GM10266 (cell line): ENCODE measurements at regions not wholly inside any gene's neighbourhood (a gene's known extent, or its start where the extent isn't known, plus 50 kb on each side); places are given as distances from the start of the nearest gene placed in this dataset.

ENCODE experiments used
- DNase-seq: peaks from one replicate; pipeline ENCODE4 v3.0.0; 2012; ENCODE audit errors: extremely low spot score
- TF ChIP-seq, protein P1 (sequence below): IDR thresholded peaks from 2 replicates; pipeline ENCODE4 v1.5.1; 2012; ENCODE audit warnings: mild to moderate bottlenecking, low read depth; ENCODE audit not compliant: control insufficient read depth, insufficient read depth; ENCODE audit errors: missing control alignments

- DNase-seq: no peak
- TF ChIP-seq, protein P1, sequence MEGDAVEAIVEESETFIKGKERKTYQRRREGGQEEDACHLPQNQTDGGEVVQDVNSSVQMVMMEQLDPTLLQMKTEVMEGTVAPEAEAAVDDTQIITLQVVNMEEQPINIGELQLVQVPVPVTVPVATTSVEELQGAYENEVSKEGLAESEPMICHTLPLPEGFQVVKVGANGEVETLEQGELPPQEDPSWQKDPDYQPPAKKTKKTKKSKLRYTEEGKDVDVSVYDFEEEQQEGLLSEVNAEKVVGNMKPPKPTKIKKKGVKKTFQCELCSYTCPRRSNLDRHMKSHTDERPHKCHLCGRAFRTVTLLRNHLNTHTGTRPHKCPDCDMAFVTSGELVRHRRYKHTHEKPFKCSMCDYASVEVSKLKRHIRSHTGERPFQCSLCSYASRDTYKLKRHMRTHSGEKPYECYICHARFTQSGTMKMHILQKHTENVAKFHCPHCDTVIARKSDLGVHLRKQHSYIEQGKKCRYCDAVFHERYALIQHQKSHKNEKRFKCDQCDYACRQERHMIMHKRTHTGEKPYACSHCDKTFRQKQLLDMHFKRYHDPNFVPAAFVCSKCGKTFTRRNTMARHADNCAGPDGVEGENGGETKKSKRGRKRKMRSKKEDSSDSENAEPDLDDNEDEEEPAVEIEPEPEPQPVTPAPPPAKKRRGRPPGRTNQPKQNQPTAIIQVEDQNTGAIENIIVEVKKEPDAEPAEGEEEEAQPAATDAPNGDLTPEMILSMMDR: no peak
Measured at GRCh38 chr13:58876473-58876872, 1244.9 kb downstream of the PCDH17 start.

- no peak for DNase-seq
Measured at GRCh38 chr13:58879114-58879513, 1247.6 kb downstream of the PCDH17 start.

GRCh38 chr13:58882516-58882915, 1251.0 kb downstream of the PCDH17 start:
- TF ChIP-seq, protein P1: no peak
- DNase-seq: no peak

More at GRCh38 chr13:58879114-58879513, 1247.6 kb downstream of the PCDH17 start:
- TF ChIP-seq, protein P1: no peak

- TF ChIP-seq, protein P1: no peak
- no peak for DNase-seq
Measured at GRCh38 chr13:58883405-58883804, 1251.9 kb downstream of the PCDH17 start.

DNA sequence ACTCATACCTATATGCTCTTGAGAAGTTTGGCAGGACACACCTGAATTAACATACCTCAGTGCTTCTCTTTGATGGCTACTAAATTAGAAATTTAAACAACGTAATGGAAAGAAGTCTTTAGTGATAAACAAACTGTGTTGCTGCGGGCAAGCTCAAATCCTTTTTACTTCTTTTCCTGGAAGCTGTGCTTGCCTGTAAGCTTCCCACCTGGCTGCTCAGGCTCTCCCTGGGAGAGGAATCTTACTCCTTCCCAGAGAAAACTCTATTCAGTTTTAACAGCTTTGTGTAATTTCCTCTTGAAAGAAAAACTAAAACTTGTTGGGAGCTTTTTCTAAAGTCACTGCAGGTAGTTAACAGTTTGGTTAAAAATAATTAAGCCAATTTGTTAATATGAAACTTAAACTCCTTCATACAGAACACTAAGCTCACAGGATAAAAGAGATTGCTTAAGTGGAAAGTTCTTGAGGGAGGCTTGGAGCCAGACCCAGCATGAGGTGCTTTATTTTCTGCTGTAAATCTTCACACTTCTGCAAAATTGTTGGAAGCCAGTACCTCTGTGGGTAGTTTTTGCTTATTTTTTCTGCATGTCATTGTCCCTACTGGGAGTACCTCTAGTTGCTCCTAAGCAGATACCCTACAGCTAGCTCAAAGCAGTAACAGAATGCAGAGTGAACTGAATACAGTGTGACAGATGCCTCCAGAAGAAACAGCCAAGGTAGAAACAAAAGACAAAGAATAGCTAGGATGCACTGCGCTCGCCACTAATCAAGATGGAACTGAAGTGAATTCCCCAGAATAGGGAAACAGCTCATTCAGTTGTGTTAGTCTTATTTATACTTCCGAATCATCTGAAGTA, 1253.0 kb downstream of the PCDH17 start:
- no peak for DNase-seq
- TF ChIP-seq, protein P1: no peak

- TF ChIP-seq, protein P1: no peak
- no peak for DNase-seq
Measured at GRCh38 chr13:58889474-58889873, 1257.9 kb downstream of the PCDH17 start.

DNA sequence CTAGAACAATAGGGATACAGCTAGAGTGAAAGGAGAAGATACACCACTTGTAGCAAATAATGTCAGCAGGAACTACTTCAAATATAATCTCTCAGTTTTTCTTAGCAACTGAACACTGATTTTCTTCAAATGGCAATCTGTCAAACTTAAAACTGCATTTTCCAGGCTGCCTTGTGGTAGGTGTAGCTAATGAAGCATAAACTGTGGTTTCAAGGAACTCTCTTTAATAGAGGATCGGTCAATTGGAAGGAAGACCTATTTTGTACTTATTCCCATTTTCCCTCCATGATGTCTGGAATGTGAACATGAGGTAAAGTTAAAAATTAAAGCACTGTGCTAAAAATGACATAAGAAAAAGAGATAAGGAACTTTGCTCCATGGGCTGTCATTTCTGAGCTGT, 1261.9 kb downstream of the PCDH17 start:
- no peak for DNase-seq
- TF ChIP-seq, protein P1: no peak
